Osteoblast (primary cell): ENCODE measurements at regions not wholly inside any gene's neighbourhood (a gene's known extent, or its start where the extent isn't known, plus 50 kb on each side); places are given as distances from the start of the nearest gene placed in this dataset.
"Not testable (repeated sequence)": the region's sequence is repeated elsewhere in the genome, so short reads cannot be mapped to it uniquely, and the experiment has no call there.

Experiments
- DNase-seq: peaks from one replicate; pipeline ENCODE4 v3.0.0; 2011; ENCODE audit warnings: low spot score, mixed read lengths; ENCODE audit not compliant: insufficient read length; ENCODE audit errors: missing footprints
- H2AFZ ChIP-seq: 2 replicates; pipeline ENCODE4 v1.6.0; 2011; ENCODE audit warnings: mild to moderate bottlenecking, low read length
- H3K27ac ChIP-seq: 2 replicates; pipeline ENCODE4 v1.5.1; 2011; ENCODE audit warnings: mild to moderate bottlenecking, low read depth, low read length, moderate library complexity
- H3K27me3 ChIP-seq: 2 replicates; pipeline ENCODE4 v1.6.0; 2012; ENCODE audit warnings: mild to moderate bottlenecking, control low read depth, inconsistent platforms, low read length, moderate library complexity; ENCODE audit not compliant: insufficient read depth
- H3K36me3 ChIP-seq: 2 replicates; pipeline ENCODE4 v1.5.1; 2011; ENCODE audit warnings: mild to moderate bottlenecking, low read length, control low read depth, moderate library complexity; ENCODE audit not compliant: insufficient read depth
- H3K4me1 ChIP-seq: 2 replicates; pipeline ENCODE4 v1.5.1; 2011; ENCODE audit warnings: mild to moderate bottlenecking, low read length, control low read depth, moderate library complexity; ENCODE audit not compliant: insufficient read depth
- H3K4me2 ChIP-seq: 2 replicates; pipeline ENCODE4 v1.6.0; 2011; ENCODE audit warnings: mild to moderate bottlenecking, low read length; ENCODE audit not compliant: insufficient read depth
- H3K4me3 ChIP-seq: fragments of 200-600 bp; sonication (generic); 3 replicates; pipeline ENCODE4 v1.5.1; 2012; ENCODE audit warnings: mild to moderate bottlenecking, low read length, inconsistent platforms; ENCODE audit not compliant: insufficient read depth
- H3K79me2 ChIP-seq: 2 replicates; pipeline ENCODE4 v1.6.0; 2012; ENCODE audit warnings: mild to moderate bottlenecking, low read length, control low read depth, inconsistent platforms; ENCODE audit not compliant: insufficient read depth
- H3K9me3 ChIP-seq: 2 replicates; pipeline ENCODE4 v1.5.1; 2011; ENCODE audit warnings: low read depth, low read length, control low read depth
- H4K20me1 ChIP-seq: 2 replicates; pipeline ENCODE4 v1.6.0; 2012; ENCODE audit warnings: mild to moderate bottlenecking, low read length, control low read depth; ENCODE audit not compliant: insufficient read depth
- TF ChIP-seq, protein P1 (sequence below): IDR thresholded peaks from 2 replicates; pipeline ENCODE4 v1.5.1; 2011; ENCODE audit warnings: mild to moderate bottlenecking, low read depth, low read length, moderate library complexity; ENCODE audit errors: extremely low read depth

DNA sequence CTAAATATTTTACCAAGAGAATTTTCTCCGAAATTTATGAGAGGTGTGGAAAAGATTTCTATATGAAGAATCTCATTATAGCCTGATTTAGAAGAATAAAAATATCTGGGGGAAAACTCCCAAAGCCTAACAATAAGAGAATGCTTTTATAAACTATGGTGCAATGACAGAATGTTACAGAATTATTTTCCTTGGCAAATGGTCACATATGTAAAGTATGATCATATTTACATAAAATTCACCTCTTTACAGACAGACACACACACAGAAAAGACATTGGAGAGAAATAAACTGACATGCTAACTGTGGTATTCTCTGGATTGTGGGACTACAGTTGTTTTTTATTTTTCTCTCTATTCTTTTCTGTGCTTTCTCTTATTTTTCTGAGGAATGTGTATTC is 226.3 kb upstream of the USP24 start:
- Histone ChIP-seq H2AFZ (no peak overlapping the region), H4K20me1 (no peaks in the 10 kb centered on the region), H3K4me3 (no peak overlapping the region), H3K4me1 (peaks cover 27% of the 10 kb centered on the region), H3K79me2 (no peaks in the 10 kb centered on the region), H3K36me3 (no peaks in the 10 kb centered on the region), H3K9me3 (no peaks in the 10 kb centered on the region), H3K27ac (peak overlapping the region; percentile 27), H3K27me3 (no peaks in the 10 kb centered on the region), H3K4me2 (no peak overlapping the region)
- TF ChIP-seq, protein P1, sequence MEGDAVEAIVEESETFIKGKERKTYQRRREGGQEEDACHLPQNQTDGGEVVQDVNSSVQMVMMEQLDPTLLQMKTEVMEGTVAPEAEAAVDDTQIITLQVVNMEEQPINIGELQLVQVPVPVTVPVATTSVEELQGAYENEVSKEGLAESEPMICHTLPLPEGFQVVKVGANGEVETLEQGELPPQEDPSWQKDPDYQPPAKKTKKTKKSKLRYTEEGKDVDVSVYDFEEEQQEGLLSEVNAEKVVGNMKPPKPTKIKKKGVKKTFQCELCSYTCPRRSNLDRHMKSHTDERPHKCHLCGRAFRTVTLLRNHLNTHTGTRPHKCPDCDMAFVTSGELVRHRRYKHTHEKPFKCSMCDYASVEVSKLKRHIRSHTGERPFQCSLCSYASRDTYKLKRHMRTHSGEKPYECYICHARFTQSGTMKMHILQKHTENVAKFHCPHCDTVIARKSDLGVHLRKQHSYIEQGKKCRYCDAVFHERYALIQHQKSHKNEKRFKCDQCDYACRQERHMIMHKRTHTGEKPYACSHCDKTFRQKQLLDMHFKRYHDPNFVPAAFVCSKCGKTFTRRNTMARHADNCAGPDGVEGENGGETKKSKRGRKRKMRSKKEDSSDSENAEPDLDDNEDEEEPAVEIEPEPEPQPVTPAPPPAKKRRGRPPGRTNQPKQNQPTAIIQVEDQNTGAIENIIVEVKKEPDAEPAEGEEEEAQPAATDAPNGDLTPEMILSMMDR = no peak
- no peak for DNase-seq

GRCh38 chr1:55437692-55438091 is 222.5 kb upstream of the USP24 start:
- TF ChIP-seq, protein P1 = no peak
- Histone ChIP-seq H3K27me3 (no peaks in the 10 kb centered on the region), H4K20me1 (no peaks in the 10 kb centered on the region), H2AFZ (no peak overlapping the region), H3K4me2 (no peak overlapping the region), H3K4me3 (no peak overlapping the region), H3K79me2 (no peaks in the 10 kb centered on the region), H3K27ac (no peak overlapping the region), H3K4me1 (peaks cover 4% of the 10 kb centered on the region), H3K9me3 (no peaks in the 10 kb centered on the region), H3K36me3 (no peaks in the 10 kb centered on the region)
- no peak for DNase-seq

DNA sequence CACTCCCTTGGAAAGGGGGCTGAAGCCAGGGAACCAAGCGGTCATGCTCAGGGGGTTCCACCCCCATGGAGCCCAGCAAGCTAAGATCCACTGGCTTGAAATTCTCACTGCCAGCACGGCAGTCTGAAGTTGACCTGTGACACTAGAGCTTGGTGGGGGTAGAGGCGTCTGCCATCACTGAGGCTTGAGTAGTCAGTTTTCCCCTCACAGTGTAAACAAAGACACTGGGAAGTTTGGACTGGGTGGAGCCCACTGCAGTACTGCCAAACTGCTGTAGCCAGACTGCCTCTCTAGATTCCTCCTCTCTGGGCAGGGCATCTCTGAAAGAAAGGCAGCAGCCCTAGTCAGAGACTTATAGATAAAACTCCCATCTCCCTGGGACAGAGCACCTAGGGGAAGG is 215.6 kb upstream of the USP24 start:
- H3K27me3 ChIP-seq, H3K4me3 ChIP-seq, H3K4me2 ChIP-seq, H3K36me3 ChIP-seq, H3K79me2 ChIP-seq, DNase-seq, H4K20me1 ChIP-seq, H3K9me3 ChIP-seq: not testable (repeated sequence)
- H3K27ac ChIP-seq = peak overlapping the region; percentile 92
- peak overlapping the region; percentile 45 for H2AFZ ChIP-seq
- H3K4me1 ChIP-seq = peaks cover 28% of the 10 kb centered on the region

- not testable (repeated sequence) for H3K4me2 ChIP-seq, H4K20me1 ChIP-seq, DNase-seq, H3K4me3 ChIP-seq, H3K27me3 ChIP-seq, H2AFZ ChIP-seq, H3K9me3 ChIP-seq, H3K36me3 ChIP-seq, H3K79me2 ChIP-seq
- H3K4me1 ChIP-seq = peaks cover 28% of the 10 kb centered on the region
- peak overlapping the region; percentile 92 for H3K27ac ChIP-seq
Measured at GRCh38 chr1:55430206-55430605, 215.0 kb upstream of the USP24 start.

- Histone ChIP-seq H3K9me3 (no peaks in the 10 kb centered on the region), H4K20me1 (no peaks in the 10 kb centered on the region), H3K27me3 (no peaks in the 10 kb centered on the region), H3K4me2 (peak overlapping the region; percentile 25), H3K4me3 (no peak overlapping the region), H3K4me1 (peaks cover 28% of the 10 kb centered on the region), H3K36me3 (no peaks in the 10 kb centered on the region), H2AFZ (no peak overlapping the region), H3K27ac (peak overlapping the region; percentile 92), H3K79me2 (no peaks in the 10 kb centered on the region)
- TF ChIP-seq, protein P1 = no peak
- DNase-seq = peak; percentile 90
Measured at GRCh38 chr1:55428944-55429931, 214.1 kb upstream of the USP24 start.
